ENCODE measurements at regions not wholly inside any gene's neighbourhood (a gene's known extent, or its start where the extent isn't known, plus 50 kb on each side); places are given as distances from the start of the nearest gene placed in this dataset.

GRCh38 chr7:65279795-65280194 lies 93.9 kb upstream of the ZNF92 start:
- no peak overlapping the region for H4K8ac ChIP-seq (ENCODE audit: extremely low read depth, insufficient read depth, low read length)
- H3K27ac ChIP-seq (ENCODE audit: low read depth, low read length): no peak overlapping the region
- H3K14ac ChIP-seq (ENCODE audit: insufficient read length): no peak overlapping the region
- no peak overlapping the region for H2BK12ac ChIP-seq (ENCODE audit: low read depth, low read length)
- no peaks in the 10 kb centered on the region for H3K36me3 ChIP-seq (ENCODE audit: control insufficient read depth in 2 of 4, insufficient read depth in 4 of 4, low read length in 3 of 4)
- H4K5ac ChIP-seq (ENCODE audit: insufficient read length, low read depth, low read length): no peak overlapping the region
- H4K91ac ChIP-seq (replicated peaks; ENCODE audit: insufficient read length, low read length): no peak overlapping the region
- DNase-seq (ENCODE audit: low read depth in 1 of 2, low spot score in 2 of 2) (no peak), FAIRE-seq (no peak)
- H3K23me2 ChIP-seq (ENCODE audit: low read depth, low read length): no peaks in the 10 kb centered on the region
- H3K9me3 ChIP-seq (ENCODE audit: insufficient read depth in 2 of 2, low read depth in 1 of 2, low read length in 1 of 2): no peaks in the 10 kb centered on the region
- no peak overlapping the region for H3K4me3 ChIP-seq (ENCODE audit: extremely low read depth in 1 of 4, insufficient read depth in 2 of 4, low read depth in 3 of 4, low read length in 4 of 4)
- no peak overlapping the region for H2AK5ac ChIP-seq (ENCODE audit: low read depth, low read length)
- H2BK5ac ChIP-seq (ENCODE audit: low read depth, low read length): no peak overlapping the region
- no peak overlapping the region for H3K4me2 ChIP-seq (ENCODE audit: insufficient read depth in 1 of 2, low read depth in 2 of 2, low read length in 2 of 2)
- no peaks in the 10 kb centered on the region for H3K27me3 ChIP-seq (replicated peaks in 1 of 4; ENCODE audit: control insufficient read depth in 3 of 4, extremely low read depth in 1 of 4, insufficient read depth in 3 of 4, low read length in 3 of 4)
- ChIA-PET CTCF (ENCODE audit: partially characterized antibody) (no interaction called here), POLR2A (ENCODE audit: partially characterized antibody) (no interaction called here)
- H3K18ac ChIP-seq (ENCODE audit: extremely low read depth, low read length): no peak overlapping the region
- peaks cover 0 to 33% of the 10 kb centered on the region in 2 experiments; a peak in 2 of 4 replicates for H3K79me2 ChIP-seq (ENCODE audit: control insufficient read depth in 1 of 2, insufficient read depth in 2 of 2, low read length in 2 of 2)
- no peaks in the 10 kb centered on the region for H3K4me1 ChIP-seq (replicated peaks in 1 of 4; ENCODE audit: control insufficient read depth in 3 of 4, insufficient read depth in 4 of 4, low read length in 3 of 4)
- H4K20me1 ChIP-seq (replicated peaks in 1 of 2; ENCODE audit: control insufficient read depth in 1 of 2, insufficient read depth in 2 of 2, low read length in 2 of 2): peaks cover 0 to 2% of the 10 kb centered on the region in 2 experiments
- no peak overlapping the region for H3K9ac ChIP-seq (replicated peaks in 1 of 4; ENCODE audit: extremely low read depth in 1 of 4, low read depth in 3 of 4, low read length in 3 of 4)
- no peak overlapping the region for H2AFZ ChIP-seq (ENCODE audit: low read length)
- no peak overlapping the region for H3K4ac ChIP-seq (replicated peaks; ENCODE audit: insufficient read length, low read depth, low read length)
- no peak overlapping the region for H2BK15ac ChIP-seq (ENCODE audit: low read length)
- no peaks in the 10 kb centered on the region for H3K79me1 ChIP-seq (ENCODE audit: low read depth, low read length)
- no peak overlapping the region for H3K23ac ChIP-seq (ENCODE audit: insufficient read length)
- no peak overlapping the region for H2BK20ac ChIP-seq (ENCODE audit: low read length)
- H2BK120ac ChIP-seq (replicated peaks; ENCODE audit: low read depth, low read length): no peak overlapping the region
- H3K56ac ChIP-seq (replicated peaks; ENCODE audit: insufficient read length, low read depth, low read length): no peak overlapping the region
- 94% methylated on average over 2 of the region's 2 CpGs; no CpG with 5 or more reads in 1 of the 2 experiments for WGBS, 2 experiments (ENCODE audit: extremely low coverage in 1 of 2, insufficient coverage in 1 of 2, insufficient read length in 1 of 2, insufficient replicate concordance in 2 of 2, low coverage in 1 of 2, low lambda C conversion rate in 2 of 2, missing lambda C conversion rate in 1 of 2)
- TF ChIP-seq PHF8 (conservative IDR thresholded peaks at IDR 0.05; ENCODE audit: low read depth, low read length): no peak
- no peak for TF ChIP-seq BACH1 (IDR thresholded peaks at IDR 0.05; ENCODE audit: low read length)
- no peak for TF ChIP-seq TAF1 (IDR thresholded peaks at IDR 0.05; ENCODE audit: low read depth, low read length)
- no peak for TF ChIP-seq POLR2A (IDR thresholded peaks at IDR 0.05; ENCODE audit: control extremely low read depth in 1 of 2, low read depth in 2 of 2, low read length in 2 of 2)
- no peak for TF ChIP-seq CREB1 (IDR thresholded peaks at IDR 0.05)
- TF ChIP-seq CBX8 (IDR thresholded peaks at IDR 0.05; ENCODE audit: borderline replicate concordance, low read depth, low read length): no peak
- TF ChIP-seq GABPA (IDR thresholded peaks at IDR 0.05; ENCODE audit: borderline replicate concordance, insufficient read depth, low read length): no peak
- TF ChIP-seq KDM5A (IDR thresholded peaks at IDR 0.05; ENCODE audit: low read length): no peak
- no peak for TF ChIP-seq CBX5 (IDR thresholded peaks at IDR 0.05; ENCODE audit: low read depth, low read length)
- TF ChIP-seq FOSL1 (IDR thresholded peaks at IDR 0.05; ENCODE audit: insufficient read depth, low read depth, low read length): no peak
- TF ChIP-seq TAF7 (optimal IDR thresholded peaks at IDR 0.05; ENCODE audit: borderline replicate concordance, low read depth, low read length): no peak
- no peak for TF ChIP-seq JUN (IDR thresholded peaks at IDR 0.05; ENCODE audit: low read depth, low read length)
- no peak for TF ChIP-seq SRF (IDR thresholded peaks at IDR 0.05; ENCODE audit: low read depth, low read length)
- TF ChIP-seq SAP30 (IDR thresholded peaks at IDR 0.05; ENCODE audit: insufficient read depth, insufficient replicate concordance, low read length): no peak
- TF ChIP-seq CHD1 (IDR thresholded peaks at IDR 0.05; ENCODE audit: low read depth, low read length): no peak
- TF ChIP-seq ZNF274 (IDR thresholded peaks at IDR 0.05; ENCODE audit: borderline replicate concordance, extremely low read depth, low read length): no peak
- TF ChIP-seq SP1 (IDR thresholded peaks at IDR 0.05; ENCODE audit: low read depth, low read length): no peak
